NCI-H1105 (cell line): ENCODE measurements at regions not wholly inside any gene's neighbourhood (a gene's known extent, or its start where the extent isn't known, plus 50 kb on each side); places are given as distances from the start of the nearest gene placed in this dataset.

Experiments
- DNase-seq: peaks from one replicate; lab custom pipeline; 2025; lab: John Stamatoyannopoulos, UW

- no peak for DNase-seq
Measured at GRCh38 chr15:93645594-93645993, 556.6 kb upstream of the RGMA start.

- no peak for DNase-seq
Measured at GRCh38 chr15:93644595-93644994, 555.6 kb upstream of the RGMA start.

GRCh38 chr15:93640411-93640962 is 551.5 kb upstream of the RGMA start:
- no peak for DNase-seq

- no peak for DNase-seq
Measured at GRCh38 chr15:93631958-93632618, 543.1 kb upstream of the RGMA start.

GRCh38 chr15:93619597-93619996 is 530.6 kb upstream of the RGMA start:
- no peak for DNase-seq

GRCh38 chr15:93617443-93617842 is 528.4 kb upstream of the RGMA start:
- no peak for DNase-seq

- no peak for DNase-seq
Measured at GRCh38 chr15:93614386-93615104, 525.5 kb upstream of the RGMA start.

- DNase-seq = no peak
Measured at GRCh38 chr15:93613386-93613785, 524.4 kb upstream of the RGMA start.

- no peak for DNase-seq
Measured at GRCh38 chr15:93612953-93613352, 523.9 kb upstream of the RGMA start.

GRCh38 chr15:93610944-93611343 is 521.9 kb upstream of the RGMA start:
- DNase-seq = no peak

GRCh38 chr15:93608643-93609148 is 519.7 kb upstream of the RGMA start:
- no peak for DNase-seq

GRCh38 chr15:93603550-93603949 is 514.5 kb upstream of the RGMA start:
- no peak for DNase-seq

GRCh38 chr15:93587059-93587521 is 498.1 kb upstream of the RGMA start:
- DNase-seq = peak; percentile 30

GRCh38 chr15:93585012-93585411 is 496.0 kb upstream of the RGMA start:
- DNase-seq = no peak

- DNase-seq = no peak
Measured at GRCh38 chr15:93583968-93584367, 495.0 kb upstream of the RGMA start.

- DNase-seq = no peak
Measured at GRCh38 chr15:93583552-93583951, 494.5 kb upstream of the RGMA start.

GRCh38 chr15:93570527-93570926 is 481.5 kb upstream of the RGMA start:
- DNase-seq = no peak

GRCh38 chr15:93566762-93567161 is 477.8 kb upstream of the RGMA start:
- DNase-seq = no peak

GRCh38 chr15:93565201-93565600 is 476.2 kb upstream of the RGMA start:
- no peak for DNase-seq

GRCh38 chr15:93563218-93563617 is 474.2 kb upstream of the RGMA start:
- DNase-seq = no peak

- DNase-seq = no peak
Measured at GRCh38 chr15:93562395-93563123, 473.5 kb upstream of the RGMA start.

GRCh38 chr15:93557696-93558095 is 468.7 kb upstream of the RGMA start:
- DNase-seq = no peak
